ENCODE measurements at regions not wholly inside any gene's neighbourhood (a gene's known extent, or its start where the extent isn't known, plus 50 kb on each side); places are given as distances from the start of the nearest gene placed in this dataset.

- H3K4me1 Mint-ChIP-seq (ENCODE audit: low read depth): no peaks in the 10 kb centered on the region
- no peaks in the 10 kb centered on the region for H3K36me3 Mint-ChIP-seq (ENCODE audit: low read depth)
- no peaks in the 10 kb centered on the region for H3K9me3 Mint-ChIP-seq (ENCODE audit: low read depth)
- peaks cover 16% of the 10 kb centered on the region for H3K27me3 Mint-ChIP-seq (ENCODE audit: low read depth)
- TF ChIP-seq CTCF (IDR thresholded peaks at IDR 0.05): no peak
- H3K27ac Mint-ChIP-seq (ENCODE audit: unreplicated experiment): no peak overlapping the region
- DNase-seq (ENCODE audit: low spot score): no peak
- H3K4me3 Mint-ChIP-seq (ENCODE audit: unreplicated experiment): no peak overlapping the region
Measured at GRCh38 chr4:183029365-183029764, 69.7 kb upstream of the WWC2 start.

GRCh38 chr4:183026701-183027100, 72.4 kb upstream of the WWC2 start:
- Mint-ChIP-seq H3K27ac (ENCODE audit: unreplicated experiment) (no peak overlapping the region), H3K9me3 (ENCODE audit: low read depth) (no peaks in the 10 kb centered on the region), H3K4me3 (ENCODE audit: unreplicated experiment) (no peak overlapping the region), H3K27me3 (ENCODE audit: low read depth) (peaks cover 21% of the 10 kb centered on the region), H3K36me3 (ENCODE audit: low read depth) (no peaks in the 10 kb centered on the region), H3K4me1 (ENCODE audit: low read depth) (no peaks in the 10 kb centered on the region)
- TF ChIP-seq CTCF (IDR thresholded peaks at IDR 0.05): no peak
- no peak for DNase-seq (ENCODE audit: low spot score)

- Mint-ChIP-seq H3K4me1 (ENCODE audit: low read depth) (no peaks in the 10 kb centered on the region), H3K4me3 (ENCODE audit: unreplicated experiment) (no peak overlapping the region), H3K36me3 (ENCODE audit: low read depth) (no peaks in the 10 kb centered on the region), H3K27me3 (ENCODE audit: low read depth) (peaks cover 34% of the 10 kb centered on the region), H3K9me3 (ENCODE audit: low read depth) (no peaks in the 10 kb centered on the region), H3K27ac (ENCODE audit: unreplicated experiment) (no peak overlapping the region)
- TF ChIP-seq CTCF (IDR thresholded peaks at IDR 0.05): no peak
- DNase-seq (ENCODE audit: low spot score): no peak
Measured at GRCh38 chr4:183022617-183023016, 76.4 kb upstream of the WWC2 start.

GRCh38 chr4:183017962-183018361, 81.1 kb upstream of the WWC2 start:
- Mint-ChIP-seq H3K36me3 (ENCODE audit: low read depth) (no peaks in the 10 kb centered on the region), H3K27ac (ENCODE audit: unreplicated experiment) (no peak overlapping the region), H3K27me3 (ENCODE audit: low read depth) (peaks cover 32% of the 10 kb centered on the region), H3K4me3 (ENCODE audit: unreplicated experiment) (no peak overlapping the region), H3K4me1 (ENCODE audit: low read depth) (no peaks in the 10 kb centered on the region), H3K9me3 (ENCODE audit: low read depth) (no peaks in the 10 kb centered on the region)
- no peak for TF ChIP-seq CTCF (IDR thresholded peaks at IDR 0.05)
- DNase-seq (ENCODE audit: low spot score): no peak

- DNase-seq (ENCODE audit: low spot score): no peak
- H3K27me3 Mint-ChIP-seq (ENCODE audit: low read depth): peaks cover 44% of the 10 kb centered on the region
- no peak for TF ChIP-seq CTCF (IDR thresholded peaks at IDR 0.05)
- no peaks in the 10 kb centered on the region for H3K9me3 Mint-ChIP-seq (ENCODE audit: low read depth)
- no peaks in the 10 kb centered on the region for H3K4me1 Mint-ChIP-seq (ENCODE audit: low read depth)
- no peak overlapping the region for H3K27ac Mint-ChIP-seq (ENCODE audit: unreplicated experiment)
- H3K36me3 Mint-ChIP-seq (ENCODE audit: low read depth): no peaks in the 10 kb centered on the region
- H3K4me3 Mint-ChIP-seq (ENCODE audit: unreplicated experiment): no peak overlapping the region
Measured at GRCh38 chr4:183014361-183015084, 84.5 kb upstream of the WWC2 start.
